Endothelial cell of umbilical vein (primary cell): ENCODE measurements at regions not wholly inside any gene's neighbourhood (a gene's known extent, or its start where the extent isn't known, plus 50 kb on each side); places are given as distances from the start of the nearest gene placed in this dataset.

Experiments
- BruUV-seq: library from RNA; stranded (reverse); fragments of 400-500 nt; replicated peaks from 2 replicates; lab custom pipeline; 2021; lab: Mats Ljungman, UMichigan
- CTCF ChIA-PET: fragments of 300-600, 350-600 bp; sonication (Branson Sonifier 250); formaldehyde crosslinking; loops from one replicate; lab custom pipeline; 2021; ENCODE audit warnings: antibody characterized with exemption, inconsistent platforms; lab: Charles Lee
- POLR2A ChIA-PET: fragments of 300-600, 350-600 bp; sonication (Branson Sonifier 250); formaldehyde crosslinking; loops from one replicate; lab custom pipeline; 2021; ENCODE audit warnings: antibody characterized with exemption, inconsistent platforms; lab: Charles Lee
- DNase-seq: peaks from one replicate; pipeline ENCODE4 v3.0.0-alpha.2; 2011; ENCODE audit warnings: low read depth, low spot score
- FAIRE-seq: peaks from 2 replicates; lab custom pipeline; 2011; peaks lifted over from hg19 to GRCh38; lab: Jason Lieb, UNC
- H2AFZ ChIP-seq: 2 replicates; pipeline ENCODE4 v1.6.0; 2012; ENCODE audit warnings: low read depth, low read length, control low read depth, inconsistent platforms
- H3K27ac ChIP-seq: 2 replicates; pipeline ENCODE4 v1.5.1; 2011; ENCODE audit warnings: low read depth, mild to moderate bottlenecking, control low read depth, low read length, moderate library complexity; ENCODE audit not compliant: insufficient read depth
- H3K27me3 ChIP-seq, 2 experiments: 2 replicates each; pipeline versions ENCODE4 v1.6.0 to v1.6.1; 2011; ENCODE audit warnings: low read length in 2 of 2, mixed read lengths in 1 of 2; ENCODE audit not compliant: control insufficient read depth in 2 of 2, insufficient read depth in 2 of 2
- H3K36me3 ChIP-seq, 2 experiments: 2 replicates in 1 of 2; 3 replicates in 1 of 2; pipeline ENCODE4 v1.5.1; 2011; ENCODE audit warnings: low read length in 2 of 2, mild to moderate bottlenecking in 1 of 2, moderate library complexity in 1 of 2; ENCODE audit not compliant: control insufficient read depth in 2 of 2, insufficient read depth in 2 of 2; ENCODE audit errors: extremely low read depth in 1 of 2
- H3K4me1 ChIP-seq: 3 replicates; pipeline ENCODE4 v1.5.1; 2011; ENCODE audit warnings: mild to moderate bottlenecking, low read length; ENCODE audit not compliant: control insufficient read depth, insufficient read depth; ENCODE audit errors: extremely low read depth
- H3K4me2 ChIP-seq: 2 replicates; pipeline ENCODE4 v1.6.1; 2011; ENCODE audit warnings: low read length, control low read depth, mixed read lengths; ENCODE audit not compliant: insufficient read depth
- H3K4me3 ChIP-seq, 3 experiments: fragments of 200-600 bp in 1 of 3; sonication (generic), shearing (Covaris generic) in 1 of 3; replicated peaks in 1 of 3; 2 replicates each; pipeline ENCODE4 v1.5.1; 2011 to 2016; ENCODE audit warnings: control low read depth in 3 of 3, low read length in 3 of 3, mild to moderate bottlenecking in 2 of 3, inconsistent platforms in 1 of 3, low read depth in 1 of 3, moderate library complexity in 1 of 3; ENCODE audit not compliant: insufficient read depth in 1 of 3
- H3K79me2 ChIP-seq: 2 replicates; pipeline ENCODE4 v1.6.0; 2012; ENCODE audit warnings: low read length, inconsistent platforms; ENCODE audit not compliant: control insufficient read depth, insufficient read depth
- H3K9ac ChIP-seq: replicated peaks from 2 replicates; pipeline ENCODE3; 2011; ENCODE audit warnings: low read length, control low read depth; ENCODE audit not compliant: insufficient read depth; ENCODE audit errors: extremely low read depth
- H3K9me1 ChIP-seq: replicated peaks from 3 replicates; pipeline ENCODE4 v1.6.0; 2011; ENCODE audit warnings: mild to moderate bottlenecking, low read length; ENCODE audit not compliant: control insufficient read depth, insufficient read depth; ENCODE audit errors: extremely low read depth
- H3K9me3 ChIP-seq: replicated peaks from 2 replicates; pipeline ENCODE4 v1.5.1; 2012; ENCODE audit warnings: low read length, inconsistent platforms; ENCODE audit not compliant: control insufficient read depth, insufficient read depth
- H4K20me1 ChIP-seq: replicated peaks from 2 replicates; pipeline ENCODE3; 2011; ENCODE audit warnings: mild to moderate bottlenecking, low read length; ENCODE audit not compliant: control insufficient read depth, insufficient read depth; ENCODE audit errors: extremely low read depth
- EZH2 ChIP-seq: IDR thresholded peaks from 2 replicates; pipeline ENCODE4 v1.6.1; 2012; ENCODE audit warnings: borderline replicate concordance, low read depth, mild to moderate bottlenecking, moderate library complexity, low read length, inconsistent platforms; ENCODE audit not compliant: severe bottlenecking
- FOS ChIP-seq: IDR thresholded peaks from 2 replicates; pipeline ENCODE4 v1.6.1; 2011; ENCODE audit warnings: mild to moderate bottlenecking, low read length, moderate library complexity, borderline replicate concordance; ENCODE audit not compliant: insufficient read depth
- GATA2 ChIP-seq: IDR thresholded peaks from 2 replicates; pipeline ENCODE4 v1.7.0; 2011; ENCODE audit warnings: low read depth, mild to moderate bottlenecking, moderate library complexity, mixed read lengths, low read length; ENCODE audit not compliant: insufficient read length, insufficient read depth
- JUN ChIP-seq: IDR thresholded peaks from 2 replicates; pipeline ENCODE4 v1.6.1; 2011; ENCODE audit warnings: borderline replicate concordance, low read depth; ENCODE audit not compliant: insufficient read length, insufficient read depth
- MYC ChIP-seq: IDR thresholded peaks from one replicate; pipeline ENCODE4 v1.6.1; 2011; ENCODE audit warnings: mild to moderate bottlenecking, low read depth, low read length
- POLR2A ChIP-seq: IDR thresholded peaks from 2 replicates; pipeline ENCODE4 v1.6.1; 2012; ENCODE audit warnings: low read depth, mild to moderate bottlenecking, control low read depth, low read length
- POLR2AphosphoS5 ChIP-seq: IDR thresholded peaks from 2 replicates; pipeline ENCODE4 v1.6.1; 2012; ENCODE audit warnings: low read depth, mild to moderate bottlenecking, control low read depth, low read length, moderate library complexity; ENCODE audit not compliant: insufficient read depth
- dilution Hi-C: fragments of 300-500 bp; cut with MboI; formaldehyde crosslinking; loops from one replicate; pipeline ENCODE4 v1.15.0; 2019; ENCODE audit warnings: low sequenced_read_pairs; ENCODE audit not compliant: extremely low pct_ligation_motif_present
- intact Hi-C: fragments of 100-400 bp; cut with micrococcal nuclease; formaldehyde crosslinking; loops from one replicate; pipeline ENCODE4 v1.10.0; 2022
- TF ChIP-seq, protein P1 (sequence below): IDR thresholded peaks from 2 replicates; pipeline ENCODE4 v1.6.1; 2011; ENCODE audit not compliant: insufficient read depth, insufficient read length
- TF ChIP-seq, protein P2 (sequence below), 2 donors: IDR thresholded peaks; 1 replicate in 1 of 2; 2 replicates in 1 of 2; pipeline ENCODE4 v1.5.1; 2011; ENCODE audit warnings: low read length in 2 of 2, mild to moderate bottlenecking in 2 of 2, moderate library complexity in 2 of 2, control low read depth in 1 of 2, inconsistent platforms in 1 of 2, low read depth in 1 of 2; ENCODE audit not compliant: insufficient read depth in 1 of 2; ENCODE audit errors: extremely low read depth in 1 of 2

DNA sequence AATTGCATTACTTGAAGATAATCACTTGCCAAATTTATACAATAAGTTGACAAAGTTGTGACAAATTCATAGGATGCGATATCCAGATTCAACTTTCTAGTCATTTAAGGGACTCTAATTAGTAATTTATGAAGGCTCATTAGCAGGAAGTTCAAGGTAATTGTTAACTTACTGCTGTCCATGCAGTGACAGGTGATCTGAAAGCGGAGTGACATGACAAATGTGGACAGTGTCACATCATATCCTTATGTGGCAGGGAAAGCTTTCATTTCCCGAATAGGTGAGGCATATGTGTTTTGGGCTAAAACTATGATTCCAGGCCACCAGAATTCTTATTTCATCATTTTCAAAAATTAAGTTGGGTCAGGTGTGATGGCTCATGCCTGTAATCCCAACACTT is 115.9 kb upstream of the BMP2 start:
- Histone ChIP-seq H4K20me1 (no peaks in the 10 kb centered on the region), H3K9me1 (no peaks in the 10 kb centered on the region), H2AFZ (no peak overlapping the region), H3K9ac (no peak overlapping the region), H3K4me2 (no peak overlapping the region), H3K79me2 (no peaks in the 10 kb centered on the region), H3K27me3 (no peaks in the 10 kb centered on the region), H3K27ac (no peak overlapping the region), H3K36me3 (no peaks in the 10 kb centered on the region), H3K9me3 (no peaks in the 10 kb centered on the region), H3K4me1 (no peaks in the 10 kb centered on the region), H3K4me3 (no peak overlapping the region)
- CTCF ChIA-PET = interaction anchor here (2.1 to 2.8 kb wide), 2 partner anchors 10 to 14 kb away, joined by 8 to 18 read pairs; no protein-coding TSS in a partner anchor
- FAIRE-seq (no peak), DNase-seq (no peak)
- BruUV-seq = no TSS peak
- POLR2A ChIA-PET = no interaction called here
- intact Hi-C loops = no loop called here
- TF ChIP-seq MYC (no peak), FOS (no peak), POLR2A (no peak), JUN (no peak), POLR2AphosphoS5 (no peak), EZH2 (no peak), GATA2 (no peak)
- TF ChIP-seq, protein P1, sequence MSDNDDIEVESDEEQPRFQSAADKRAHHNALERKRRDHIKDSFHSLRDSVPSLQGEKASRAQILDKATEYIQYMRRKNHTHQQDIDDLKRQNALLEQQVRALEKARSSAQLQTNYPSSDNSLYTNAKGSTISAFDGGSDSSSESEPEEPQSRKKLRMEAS = no peak
- TF ChIP-seq, protein P2, sequence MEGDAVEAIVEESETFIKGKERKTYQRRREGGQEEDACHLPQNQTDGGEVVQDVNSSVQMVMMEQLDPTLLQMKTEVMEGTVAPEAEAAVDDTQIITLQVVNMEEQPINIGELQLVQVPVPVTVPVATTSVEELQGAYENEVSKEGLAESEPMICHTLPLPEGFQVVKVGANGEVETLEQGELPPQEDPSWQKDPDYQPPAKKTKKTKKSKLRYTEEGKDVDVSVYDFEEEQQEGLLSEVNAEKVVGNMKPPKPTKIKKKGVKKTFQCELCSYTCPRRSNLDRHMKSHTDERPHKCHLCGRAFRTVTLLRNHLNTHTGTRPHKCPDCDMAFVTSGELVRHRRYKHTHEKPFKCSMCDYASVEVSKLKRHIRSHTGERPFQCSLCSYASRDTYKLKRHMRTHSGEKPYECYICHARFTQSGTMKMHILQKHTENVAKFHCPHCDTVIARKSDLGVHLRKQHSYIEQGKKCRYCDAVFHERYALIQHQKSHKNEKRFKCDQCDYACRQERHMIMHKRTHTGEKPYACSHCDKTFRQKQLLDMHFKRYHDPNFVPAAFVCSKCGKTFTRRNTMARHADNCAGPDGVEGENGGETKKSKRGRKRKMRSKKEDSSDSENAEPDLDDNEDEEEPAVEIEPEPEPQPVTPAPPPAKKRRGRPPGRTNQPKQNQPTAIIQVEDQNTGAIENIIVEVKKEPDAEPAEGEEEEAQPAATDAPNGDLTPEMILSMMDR (IDR thresholded peaks at IDR 0.05; ENCODE audit: extremely low read depth in 1 of 2, insufficient read depth in 1 of 2, low read depth in 1 of 2, low read length in 2 of 2) = no peak
- dilution Hi-C loops = no loop called here
